ENCODE measurements at regions not wholly inside any gene's neighbourhood (a gene's known extent, or its start where the extent isn't known, plus 50 kb on each side); places are given as distances from the start of the nearest gene placed in this dataset.

DNA sequence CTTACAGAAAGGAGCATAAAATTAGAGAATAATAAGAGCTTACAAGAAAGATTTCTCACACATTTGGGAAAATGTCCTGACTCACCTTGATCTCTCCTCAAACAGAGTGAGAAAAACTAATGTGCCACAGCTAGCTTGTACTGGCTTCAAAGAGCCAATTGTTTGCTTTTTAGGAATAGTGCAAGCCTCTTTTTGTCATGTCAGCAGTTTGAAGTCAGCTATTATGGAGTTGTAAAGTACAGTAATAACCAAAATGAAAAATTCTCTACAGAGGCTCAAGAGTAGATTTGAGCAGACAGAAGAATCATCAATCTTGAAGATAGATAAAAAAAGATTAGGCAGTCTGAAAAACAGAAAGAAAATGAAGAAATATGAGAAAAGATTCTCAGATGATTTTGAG lies 313.4 kb upstream of the GPR149 start:
- no peak for TF ChIP-seq ELF4 (CRISPR knock-in tag; IDR thresholded peaks at IDR 0.05; ENCODE audit: low read depth)
- TF ChIP-seq, protein P1, sequence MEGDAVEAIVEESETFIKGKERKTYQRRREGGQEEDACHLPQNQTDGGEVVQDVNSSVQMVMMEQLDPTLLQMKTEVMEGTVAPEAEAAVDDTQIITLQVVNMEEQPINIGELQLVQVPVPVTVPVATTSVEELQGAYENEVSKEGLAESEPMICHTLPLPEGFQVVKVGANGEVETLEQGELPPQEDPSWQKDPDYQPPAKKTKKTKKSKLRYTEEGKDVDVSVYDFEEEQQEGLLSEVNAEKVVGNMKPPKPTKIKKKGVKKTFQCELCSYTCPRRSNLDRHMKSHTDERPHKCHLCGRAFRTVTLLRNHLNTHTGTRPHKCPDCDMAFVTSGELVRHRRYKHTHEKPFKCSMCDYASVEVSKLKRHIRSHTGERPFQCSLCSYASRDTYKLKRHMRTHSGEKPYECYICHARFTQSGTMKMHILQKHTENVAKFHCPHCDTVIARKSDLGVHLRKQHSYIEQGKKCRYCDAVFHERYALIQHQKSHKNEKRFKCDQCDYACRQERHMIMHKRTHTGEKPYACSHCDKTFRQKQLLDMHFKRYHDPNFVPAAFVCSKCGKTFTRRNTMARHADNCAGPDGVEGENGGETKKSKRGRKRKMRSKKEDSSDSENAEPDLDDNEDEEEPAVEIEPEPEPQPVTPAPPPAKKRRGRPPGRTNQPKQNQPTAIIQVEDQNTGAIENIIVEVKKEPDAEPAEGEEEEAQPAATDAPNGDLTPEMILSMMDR (IDR thresholded peaks at IDR 0.05) = no peak

Measured in WTC11 (cell line).